22Rv1 (cell line): ENCODE measurements at regions not wholly inside any gene's neighbourhood (a gene's known extent, or its start where the extent isn't known, plus 50 kb on each side); places are given as distances from the start of the nearest gene placed in this dataset.

Source experiments
- H3K27ac ChIP-seq: fragments of 450-650 bp; 2 replicates; pipeline ENCODE4 v1.5.1; 2017
- CTCF ChIP-seq: fragments of 450-650 bp; IDR thresholded peaks from 2 replicates; pipeline ENCODE4 v1.5.1; 2017; ENCODE audit warnings: mild to moderate bottlenecking
- ZFX ChIP-seq: fragments of 450-650 bp; IDR thresholded peaks from 2 replicates; pipeline ENCODE4 v1.6.1; 2017; ENCODE audit warnings: antibody characterized with exemption, borderline replicate concordance

DNA sequence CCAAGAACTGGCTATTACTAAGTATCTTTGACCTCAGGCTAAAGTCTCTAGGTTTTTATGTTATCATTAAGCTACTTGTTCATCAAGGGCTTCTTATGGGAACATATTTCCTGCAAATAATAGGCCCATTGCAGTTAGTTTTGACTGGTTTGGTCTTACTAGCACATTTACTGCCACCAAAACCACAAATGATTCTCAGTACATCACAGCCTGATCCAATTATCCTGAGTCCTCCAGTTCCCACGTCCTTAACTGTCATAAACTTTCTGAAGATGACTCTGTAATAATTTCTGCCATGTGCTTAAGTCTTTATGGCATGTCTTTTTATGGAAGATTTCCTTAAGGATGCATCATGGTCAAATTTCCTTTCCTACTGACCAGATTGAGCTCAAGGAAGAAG lies 123.3 kb upstream of the TANK start:
- TF ChIP-seq CTCF: no peak
- no peak for TF ChIP-seq ZFX
- H3K27ac ChIP-seq: no peak overlapping the region

GRCh38 chr2:161039071-161039470 lies 121.2 kb upstream of the TANK start:
- H3K27ac ChIP-seq: no peak overlapping the region
- no peak for TF ChIP-seq CTCF
- TF ChIP-seq ZFX: no peak

- H3K27ac ChIP-seq: no peak overlapping the region
- TF ChIP-seq ZFX (no peak), CTCF (no peak)
Measured at GRCh38 chr2:161041356-161041755, 118.9 kb upstream of the TANK start.

DNA sequence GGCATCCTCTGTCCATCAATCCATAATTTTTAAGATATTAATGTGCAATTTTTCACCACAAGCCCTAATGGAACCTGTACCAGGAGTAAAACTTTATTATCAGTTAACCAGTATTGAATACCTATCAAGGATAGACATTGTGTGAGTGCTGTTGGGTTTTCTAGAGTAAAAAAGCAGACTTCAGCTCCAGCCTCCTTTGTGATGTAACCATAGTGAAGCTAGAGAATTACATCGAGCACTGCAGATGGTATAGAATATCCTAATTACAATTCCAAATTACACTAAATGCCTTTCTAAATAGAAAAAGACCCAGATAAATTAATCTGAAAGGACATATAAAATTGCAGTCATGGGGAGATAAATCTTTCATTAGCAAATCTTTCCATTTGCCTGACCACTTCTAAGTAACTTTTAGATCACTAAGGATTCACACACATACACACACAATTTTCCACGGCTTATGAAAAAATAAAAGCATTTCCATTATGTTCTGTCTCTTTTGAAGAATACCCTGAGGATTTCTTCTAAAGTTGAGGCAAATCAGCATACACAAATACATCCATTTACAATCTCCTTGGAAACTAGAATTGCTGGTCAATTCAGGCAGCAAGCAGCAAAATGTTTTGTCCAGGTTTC lies 117.1 kb upstream of the TANK start:
- H3K27ac ChIP-seq: no peak overlapping the region
- TF ChIP-seq ZFX (no peak), CTCF (no peak)

DNA sequence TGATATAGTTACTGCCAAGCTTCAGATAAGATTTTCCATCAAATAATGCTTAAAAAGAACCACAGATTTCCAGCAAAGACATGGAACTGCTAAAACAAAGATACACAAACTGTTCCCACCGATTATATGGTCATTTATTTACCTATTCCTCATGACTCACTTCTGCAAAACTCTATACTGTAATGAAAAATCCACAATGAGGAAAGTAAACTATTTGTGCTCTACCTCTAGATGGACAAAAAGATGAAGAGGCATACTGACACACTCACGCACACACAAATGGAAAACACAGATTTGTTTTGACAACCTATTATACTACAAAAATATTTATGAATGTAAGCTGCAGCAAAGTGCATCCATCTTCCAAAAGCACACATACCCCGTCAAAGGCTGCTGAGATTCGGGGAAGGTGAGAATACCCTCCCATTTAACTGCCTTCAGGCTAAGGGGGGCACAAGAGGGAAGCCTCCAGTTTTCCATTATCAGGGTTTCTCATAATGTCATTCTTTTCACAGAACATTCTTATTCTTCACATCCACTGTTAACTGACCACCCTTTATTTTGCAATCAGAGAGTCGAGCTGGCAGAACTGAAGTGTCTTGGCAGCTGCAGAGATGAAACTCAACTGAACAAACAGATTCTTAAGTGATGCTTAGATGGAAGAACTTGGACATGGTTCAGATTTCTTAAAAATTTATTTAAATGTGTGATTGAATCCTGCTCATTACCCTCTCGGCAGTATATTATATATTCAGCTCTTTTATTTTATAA lies 115.9 kb upstream of the TANK start:
- TF ChIP-seq CTCF: no peak
- TF ChIP-seq ZFX: no peak
- H3K27ac ChIP-seq: no peak overlapping the region

DNA sequence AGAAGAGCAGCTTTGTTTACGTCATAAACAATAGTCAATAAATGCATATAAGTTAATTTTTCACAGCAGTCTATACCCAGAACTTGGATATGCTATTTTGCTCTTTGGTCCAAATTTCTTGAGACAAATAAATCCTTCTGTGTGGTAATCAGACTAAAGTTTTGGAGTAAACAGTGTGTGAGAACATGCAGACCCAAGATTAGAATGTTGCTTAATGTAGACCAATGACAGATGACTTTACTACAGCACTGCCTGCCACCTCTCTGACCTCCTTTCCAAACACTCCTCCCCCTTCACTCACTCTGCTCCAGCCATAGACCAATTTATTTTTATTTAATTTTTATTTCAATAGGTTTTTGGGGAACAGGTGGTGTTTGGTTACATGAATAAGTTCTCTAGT lies 115.3 kb upstream of the TANK start:
- TF ChIP-seq ZFX (no peak), CTCF (no peak)
- no peak overlapping the region for H3K27ac ChIP-seq

DNA sequence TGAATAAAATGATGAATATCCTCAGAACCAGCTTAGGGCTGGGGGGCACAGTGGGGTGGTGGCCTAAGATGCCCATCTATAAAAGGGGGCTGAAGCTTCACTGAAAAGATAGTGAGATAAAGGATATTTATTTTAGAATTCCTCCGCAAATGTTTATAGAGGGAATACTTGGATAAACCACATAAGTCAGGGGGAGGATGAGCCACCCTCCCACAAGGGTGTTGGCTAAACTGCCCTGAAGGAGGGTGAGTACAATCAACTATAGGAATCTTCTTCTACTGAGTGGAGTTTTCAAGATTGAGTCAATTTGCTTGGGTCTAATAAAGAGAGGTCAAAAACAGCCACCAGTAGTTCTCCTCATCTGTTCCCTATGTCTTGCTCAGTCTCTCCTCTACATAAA lies 114.5 kb upstream of the TANK start:
- no peak overlapping the region for H3K27ac ChIP-seq
- TF ChIP-seq CTCF (no peak), ZFX (no peak)
